ENCODE measurements at regions not wholly inside any gene's neighbourhood (a gene's known extent, or its start where the extent isn't known, plus 50 kb on each side); places are given as distances from the start of the nearest gene placed in this dataset.

DNA sequence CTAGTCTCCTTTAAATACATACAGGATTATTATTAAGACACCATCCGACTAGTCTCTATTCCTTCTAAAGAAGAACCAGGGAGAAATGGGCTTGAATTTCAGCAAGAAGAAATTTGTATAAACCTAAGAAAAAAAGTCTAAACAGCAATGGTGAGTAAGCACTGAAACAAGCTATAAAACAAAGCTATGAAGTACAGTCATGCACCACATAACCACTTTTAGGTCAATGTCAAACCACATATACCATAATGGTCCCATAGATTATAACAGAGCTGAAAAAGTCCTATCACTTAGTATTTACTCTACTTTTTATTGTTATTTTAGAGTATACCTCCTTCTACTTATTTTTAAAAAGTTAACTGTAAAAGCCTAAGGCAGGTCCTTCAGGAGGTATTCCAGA, 102.0 kb upstream of the NFIB start:
- DNase-seq (no peak), ATAC-seq (ENCODE audit: poor library complexity) (no peak)
- intact Hi-C loops (cut with DNase I), result no loop called here

- DNase-seq (no peak), ATAC-seq (ENCODE audit: poor library complexity) (no peak)
- intact Hi-C loops (cut with DNase I), result no loop called here
Observed at GRCh38 chr9:14413812-14414211, 99.9 kb upstream of the NFIB start.

DNA sequence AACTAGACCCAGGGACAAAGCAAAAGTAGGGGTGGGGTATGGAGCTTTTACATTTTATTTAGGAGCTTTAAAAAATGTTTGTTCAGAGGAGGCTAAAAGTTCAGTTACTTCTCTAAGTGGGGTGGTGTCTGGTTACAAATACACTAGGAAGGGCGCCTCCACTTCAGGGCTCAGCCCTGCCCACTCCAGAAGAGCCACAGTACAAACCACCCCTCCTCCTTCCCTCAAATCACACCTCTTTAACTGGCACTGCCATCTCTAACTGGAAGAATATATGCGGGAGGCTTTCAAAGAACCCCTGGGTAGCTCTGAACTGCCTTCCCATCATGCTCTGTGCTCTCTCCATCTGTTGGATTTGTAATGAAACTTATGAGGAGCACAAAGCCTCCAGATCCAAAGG, 98.8 kb upstream of the NFIB start:
- no peak for ATAC-seq (ENCODE audit: poor library complexity)
- no peak for DNase-seq
- intact Hi-C loops (cut with DNase I), result no loop called here

- intact Hi-C loops (cut with DNase I), result loop anchor here (10.0 kb wide), 2 partner anchors 982 to 1052 kb away; no protein-coding TSS in a partner anchor
- ATAC-seq (ENCODE audit: poor library complexity), result no peak
Observed at GRCh38 chr9:14406463-14406862, 92.5 kb upstream of the NFIB start.

GRCh38 chr9:14405176-14405706, 91.3 kb upstream of the NFIB start:
- intact Hi-C loops (cut with DNase I), result loop anchor here (10.0 kb wide), 2 partner anchors 980 to 1050 kb away; no protein-coding TSS in a partner anchor
- DNase-seq (no peak), ATAC-seq (ENCODE audit: poor library complexity) (no peak)

More at GRCh38 chr9:14406463-14406862, 92.5 kb upstream of the NFIB start:
- no peak for DNase-seq

DNA sequence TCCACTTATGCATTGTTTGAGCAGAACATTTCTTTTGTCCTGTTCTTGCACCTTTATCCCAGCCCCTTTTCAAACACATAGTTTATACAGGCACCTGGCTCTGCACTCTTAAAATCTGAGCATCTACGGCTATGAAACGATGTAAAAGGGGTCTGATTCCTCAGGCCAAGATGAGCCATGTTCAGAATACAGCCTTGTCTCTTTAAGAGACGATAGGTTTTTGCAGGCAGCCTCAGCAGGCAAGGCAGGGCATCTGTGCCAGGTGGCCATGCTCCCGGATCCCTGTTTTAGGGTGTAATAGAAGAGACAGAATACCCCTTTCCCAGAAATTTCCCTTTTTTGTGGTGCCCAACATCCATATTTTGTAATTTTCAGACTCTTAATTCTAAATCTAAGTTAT, 89.1 kb upstream of the NFIB start:
- ATAC-seq (ENCODE audit: poor library complexity), result no peak

DNA sequence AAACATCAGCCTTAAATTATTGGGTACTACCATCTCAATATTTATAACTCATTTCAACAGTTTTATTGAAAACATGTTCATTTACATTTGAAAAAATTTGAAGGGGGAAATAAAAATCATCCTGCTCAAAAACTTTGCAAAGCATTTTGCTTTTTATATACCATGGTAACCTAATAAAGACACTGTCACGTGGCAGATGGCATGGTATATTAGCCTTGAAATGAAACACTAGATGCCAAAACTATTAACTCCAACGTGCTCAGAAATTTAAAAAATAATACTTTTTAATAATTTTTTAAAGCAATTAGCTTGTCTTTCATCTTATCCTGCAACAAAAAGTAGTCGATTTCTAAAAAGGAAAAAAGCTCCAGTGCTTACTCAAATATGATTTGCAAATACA, 88.6 kb upstream of the NFIB start:
- intact Hi-C loops (cut with DNase I), result loop anchor here (5.0 to 10.0 kb wide), 3 partner anchors 50 to 1048 kb away; no protein-coding TSS in a partner anchor
- DNase-seq (no peak), ATAC-seq (ENCODE audit: poor library complexity) (no peak)

More for the DNA sequence above, 89.1 kb upstream of the NFIB start:
- no peak for DNase-seq
- intact Hi-C loops (cut with DNase I), result loop anchor here (5.0 to 10.0 kb wide), 3 partner anchors 51 to 1048 kb away; no protein-coding TSS in a partner anchor

- ATAC-seq (ENCODE audit: poor library complexity) (no peak), DNase-seq (no peak)
- intact Hi-C loops (cut with DNase I), result loop anchor here (5.0 to 10.0 kb wide), 3 partner anchors 50 to 1047 kb away; no protein-coding TSS in a partner anchor
Observed at GRCh38 chr9:14401911-14402310, 88.0 kb upstream of the NFIB start.

GRCh38 chr9:14400658-14400995, 86.7 kb upstream of the NFIB start:
- ATAC-seq (ENCODE audit: poor library complexity), result peak; percentile 90
- intact Hi-C loops (cut with DNase I), result loop anchor here (5.0 to 10.0 kb wide), 3 partner anchors 48 to 1046 kb away; no protein-coding TSS in a partner anchor

GRCh38 chr9:14399756-14400657, 86.1 kb upstream of the NFIB start:
- peak; percentile 4 for ATAC-seq (ENCODE audit: poor library complexity)
- intact Hi-C loops (cut with DNase I), result loop anchor here (5.0 to 10.0 kb wide), 3 partner anchors 48 to 1045 kb away; no protein-coding TSS in a partner anchor
- DNase-seq, result no peak

More at GRCh38 chr9:14400658-14400995, 86.7 kb upstream of the NFIB start:
- peak; percentile 52 for DNase-seq

- intact Hi-C loops (cut with DNase I), result no loop called here
- no peak for DNase-seq
- ATAC-seq (ENCODE audit: poor library complexity), result no peak
Observed at GRCh38 chr9:14398473-14398872, 84.5 kb upstream of the NFIB start.

GRCh38 chr9:14396171-14396570, 82.2 kb upstream of the NFIB start:
- no peak for ATAC-seq (ENCODE audit: poor library complexity)
- DNase-seq, result peak; percentile 58
- intact Hi-C loops (cut with DNase I), result no loop called here

GRCh38 chr9:14395317-14396082, 81.6 kb upstream of the NFIB start:
- intact Hi-C loops (cut with DNase I), result no loop called here
- DNase-seq (peak; percentile 59), ATAC-seq (ENCODE audit: poor library complexity) (peak; percentile 74)

DNA sequence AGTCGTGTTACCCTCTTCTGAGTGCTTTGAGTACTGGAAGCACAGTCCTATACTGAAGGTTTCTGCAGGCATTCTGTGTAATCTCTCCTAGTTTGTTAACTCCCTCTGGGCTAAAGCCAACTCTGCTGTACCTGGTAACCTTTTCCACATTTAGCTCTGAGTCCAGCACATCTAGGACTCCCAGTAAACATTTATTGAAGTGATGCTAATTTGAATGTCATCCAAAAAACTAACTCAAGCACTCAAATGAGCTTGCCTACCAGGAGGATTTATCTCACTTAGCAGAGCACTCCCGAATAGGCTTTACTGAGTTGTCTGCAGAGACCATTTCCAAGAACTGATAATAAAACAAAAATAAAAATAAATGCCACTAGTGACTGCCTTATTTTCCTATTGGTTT, 79.5 kb upstream of the NFIB start:
- intact Hi-C loops (cut with DNase I), result no loop called here
- ATAC-seq (ENCODE audit: poor library complexity) (peak; percentile 59), DNase-seq (no peak)

- intact Hi-C loops (cut with DNase I), result no loop called here
- no peak for DNase-seq
- ATAC-seq (ENCODE audit: poor library complexity), result no peak
Observed at GRCh38 chr9:14391620-14392019, 77.7 kb upstream of the NFIB start.

DNA sequence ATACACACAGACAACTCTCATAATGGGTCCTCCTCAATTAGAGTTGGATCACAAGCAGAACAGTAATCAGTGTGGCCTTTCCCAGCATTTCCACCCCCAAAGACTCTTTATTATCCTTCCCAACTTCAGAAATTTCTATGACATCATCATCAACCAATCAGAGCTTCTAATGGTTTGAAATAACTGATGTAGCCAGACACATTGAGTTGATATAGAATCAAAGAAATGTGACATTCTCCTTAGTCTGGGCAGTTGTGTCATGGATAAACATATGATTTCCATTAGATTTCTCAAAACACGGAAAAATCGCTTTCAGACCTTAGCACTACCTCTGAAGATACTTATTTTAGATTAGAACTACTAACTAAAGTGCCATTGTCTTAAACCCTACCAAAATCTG, 75.7 kb upstream of the NFIB start:
- intact Hi-C loops (cut with DNase I), result no loop called here
- ATAC-seq (ENCODE audit: poor library complexity), result no peak
- DNase-seq, result no peak

DNA sequence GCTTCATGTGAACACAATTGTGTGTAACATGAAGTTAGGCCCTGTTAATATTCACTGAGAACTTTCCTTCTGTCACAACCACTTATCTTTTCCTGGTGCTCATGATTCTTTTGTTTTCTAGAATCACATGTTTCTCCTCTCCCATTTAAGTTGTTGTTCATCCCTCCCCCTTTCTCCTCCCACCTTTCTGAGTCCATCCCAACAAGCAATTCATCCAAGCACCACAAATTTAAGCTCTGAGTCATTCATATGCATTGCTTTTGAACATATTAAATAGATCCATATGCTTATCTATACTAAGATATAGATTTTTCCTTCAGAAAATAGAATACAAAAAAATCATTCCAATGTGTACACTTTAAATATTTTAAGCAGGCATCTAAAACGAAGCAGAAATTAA, 75.2 kb upstream of the NFIB start:
- DNase-seq, result no peak
- intact Hi-C loops (cut with DNase I), result no loop called here

DNA sequence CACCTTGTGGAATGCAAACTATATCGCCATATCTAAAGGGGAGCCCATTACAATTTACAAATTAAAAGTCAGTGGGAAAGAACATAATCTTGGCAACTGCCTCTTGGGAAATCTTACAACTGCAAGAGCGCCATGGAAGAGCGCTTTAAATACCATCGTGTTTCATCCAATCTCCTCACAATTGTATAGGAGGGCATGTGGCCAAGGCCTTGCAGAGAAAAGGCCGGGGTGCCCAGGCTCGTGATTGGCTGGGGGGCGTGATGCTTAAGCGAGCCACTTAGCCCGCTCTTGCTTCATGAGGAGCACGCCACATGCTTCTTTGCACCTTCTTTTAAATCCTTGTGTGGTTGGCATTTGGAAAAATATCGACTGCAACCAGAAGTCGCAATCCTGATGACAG, 69.8 kb upstream of the NFIB start:
- intact Hi-C loops (cut with DNase I), result no loop called here
- DNase-seq, result no peak
- ATAC-seq (ENCODE audit: poor library complexity), result no peak

More for the DNA sequence above, 75.2 kb upstream of the NFIB start:
- no peak for ATAC-seq (ENCODE audit: poor library complexity)

DNA sequence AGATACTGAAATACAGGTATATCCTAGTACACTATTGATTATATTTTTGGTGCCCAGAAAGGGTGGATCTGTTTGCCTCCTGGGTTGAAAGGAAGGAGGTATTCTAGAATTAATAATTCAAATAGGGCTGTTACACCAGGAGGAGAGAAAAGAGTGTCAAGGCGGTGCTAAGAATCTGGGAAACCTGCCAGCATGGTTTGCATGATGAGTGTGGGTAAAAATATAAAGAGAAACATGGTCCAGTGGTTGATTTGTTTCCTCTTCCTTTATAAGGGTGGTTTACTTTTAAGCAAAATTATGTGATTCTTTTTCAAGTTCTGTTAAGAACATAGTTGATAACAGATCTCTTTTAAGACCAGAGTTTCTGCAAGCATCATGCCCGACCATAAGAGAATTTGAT, 69.4 kb upstream of the NFIB start:
- DNase-seq (no peak), ATAC-seq (ENCODE audit: poor library complexity) (peak; percentile 86)
- intact Hi-C loops (cut with DNase I), result no loop called here

Data from Right ventricle myocardium superior (tissue), 1 donor.